T-cell (primary cell): ENCODE measurements at regions not wholly inside any gene's neighbourhood (a gene's known extent, or its start where the extent isn't known, plus 50 kb on each side); places are given as distances from the start of the nearest gene placed in this dataset.

ENCODE experiments used
- ATAC-seq, 4 experiments: fragments of 200-7000 bp in 3 of 4; fragments of 150-1000 bp in 1 of 4; cut with Tn5 transposase; replicated peaks in 1 of 4; 1 replicate in 3 of 4; 2 replicates in 1 of 4; pipeline ENCODE4 v1.10.0; 2021; ENCODE audit warnings: moderate library complexity in 3 of 4, mild to moderate bottlenecking in 2 of 4, moderate number of reproducible peaks in 1 of 4
- CTCF ChIA-PET, 2 donors: fragments of 300-600 bp; sonication (Branson Sonifier 250); formaldehyde crosslinking; loops; one replicate each; lab custom pipeline; 2022; ENCODE audit warnings: antibody characterized with exemption in 2 of 2; lab: Charles Lee
- POLR2A ChIA-PET, 2 donors: fragments of 300-600 bp; sonication (Branson Sonifier 250); formaldehyde crosslinking; loops; one replicate each; lab custom pipeline; 2022; ENCODE audit warnings: antibody characterized with exemption in 2 of 2; lab: Charles Lee
- DNase-seq, 35 experiments: peaks; one replicate each; pipeline versions ENCODE4 v3.0.0 to v3.0.0-alpha.2; 2013 to 2023
- H3K27ac ChIP-seq: one replicate; pipeline ENCODE4 v1.5.1; 2013; ENCODE audit warnings: low read length
- H3K27me3 ChIP-seq, 2 experiments: replicated peaks in 1 of 2; 1 replicate in 1 of 2; 2 replicates in 1 of 2; pipeline versions ENCODE4 v1.6.1 to v1.7.0; 2013; ENCODE audit warnings: low read length in 1 of 2, mixed read lengths in 1 of 2; ENCODE audit not compliant: control insufficient read depth in 2 of 2, insufficient read depth in 2 of 2; ENCODE audit errors: extremely low read depth in 1 of 2
- H3K36me3 ChIP-seq, 2 donors: 1 replicate in 1 of 2; 2 replicates in 1 of 2; pipeline versions ENCODE4 v1.6.1 to v1.7.0; 2013; ENCODE audit warnings: low read length in 1 of 2; ENCODE audit not compliant: control insufficient read depth in 2 of 2, insufficient read depth in 1 of 2; ENCODE audit errors: extremely low read depth in 1 of 2
- H3K4me1 ChIP-seq, 2 experiments: 1 replicate in 1 of 2; 2 replicates in 1 of 2; pipeline versions ENCODE4 v1.6.1 to v1.7.0; 2013; ENCODE audit warnings: low read length in 2 of 2, mixed read lengths in 1 of 2; ENCODE audit not compliant: insufficient read depth in 2 of 2, control insufficient read depth in 1 of 2; ENCODE audit errors: extremely low read depth in 1 of 2
- H3K4me3 ChIP-seq, 2 donors: 1 replicate in 1 of 2; 2 replicates in 1 of 2; pipeline versions ENCODE4 v1.5.1 to v1.7.0; 2013; ENCODE audit warnings: mild to moderate bottlenecking in 2 of 2, low read length in 1 of 2, moderate library complexity in 1 of 2; ENCODE audit not compliant: control insufficient read depth in 1 of 2; ENCODE audit errors: extremely low read depth in 1 of 2
- H3K9me3 ChIP-seq: 2 replicates; pipeline ENCODE4 v1.7.0; 2013
- H3K27ac Mint-ChIP-seq, 2 donors: one replicate each; pipeline ENCODE4 v1.8.0; 2020 to 2021; ENCODE audit warnings: mild to moderate bottlenecking in 2 of 2, mixed read lengths in 2 of 2
- H3K27me3 Mint-ChIP-seq, 2 donors: one replicate each; pipeline ENCODE4 v1.8.0; 2021 to 2022; ENCODE audit warnings: mixed read lengths in 2 of 2
- H3K36me3 Mint-ChIP-seq: one replicate; pipeline ENCODE4 v1.8.0; 2021; ENCODE audit warnings: mixed read lengths
- H3K4me1 Mint-ChIP-seq, 3 donors: one replicate each; pipeline ENCODE4 v1.8.0; 2020 to 2022; ENCODE audit warnings: mixed read lengths in 3 of 3, mild to moderate bottlenecking in 1 of 3
- H3K4me3 Mint-ChIP-seq, 3 donors: one replicate each; pipeline ENCODE4 v1.8.0; 2020 to 2022; ENCODE audit warnings: mild to moderate bottlenecking in 3 of 3, mixed read lengths in 3 of 3, moderate library complexity in 3 of 3
- H3K9me3 Mint-ChIP-seq, 3 donors: one replicate each; pipeline ENCODE4 v1.8.0; 2020 to 2022; ENCODE audit warnings: mixed read lengths in 3 of 3
- WGBS: methylation state at CpG from one replicate; pipeline ENCODE4 v1.1.5; 2013; ENCODE audit warnings: missing lambda C conversion rate; ENCODE audit not compliant: insufficient coverage; 5-methylcytosine and 5-hydroxymethylcytosine counted together

DNA sequence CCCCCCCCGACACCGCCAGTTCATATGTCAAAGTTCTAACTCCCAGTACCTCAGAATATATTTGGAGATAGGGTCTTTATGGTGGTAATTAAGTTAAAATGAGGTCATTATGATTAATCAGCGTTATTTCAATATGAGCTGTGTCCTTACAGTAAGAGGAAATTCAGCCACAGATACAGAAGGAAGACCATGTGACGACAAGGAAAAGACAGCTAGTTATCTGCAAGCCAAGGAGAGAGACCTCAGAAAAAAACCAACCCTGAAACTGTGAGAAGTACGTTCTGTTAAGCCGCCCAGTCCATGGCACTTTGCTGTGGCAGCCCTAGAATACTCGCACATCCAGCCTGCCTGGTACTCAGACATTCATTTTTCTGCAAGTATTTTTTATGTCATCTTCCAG is 62.3 kb upstream of the ARL8B start:
- no peak overlapping the region for H3K4me3 ChIP-seq
- no peaks in the 10 kb centered on the region for H3K36me3 ChIP-seq
- ChIA-PET CTCF (interaction anchor here (0.9 to 4.4 kb wide), 6 partner anchors 74 to 349 kb away, joined by 4 to 129 read pairs (median 12); no protein-coding TSS in a partner anchor), POLR2A (interaction anchor here in 1 of 2 donors (0.7 kb wide), 1 partner anchor 27 kb away, joined by 5 read pairs; no protein-coding TSS in a partner anchor)
- H3K9me3 ChIP-seq = no peaks in the 10 kb centered on the region
- Mint-ChIP-seq H3K27me3 (peaks cover 2 to 6% of the 10 kb centered on the region in 2 donors), H3K4me1 (peaks cover 0 to 8% (median 5%) of the 10 kb centered on the region in 3 donors), H3K36me3 (no peaks in the 10 kb centered on the region), H3K4me3 (no peak overlapping the region), H3K27ac (no peak overlapping the region), H3K9me3 (no peaks in the 10 kb centered on the region)
- H3K27ac ChIP-seq = no peak overlapping the region
- ATAC-seq (no peak), DNase-seq (no peak)
- WGBS = 63% methylated on average over 3 of the region's 7 CpGs
- H3K27me3 ChIP-seq = peaks cover 0 to 9% of the 10 kb centered on the region in 2 experiments
- H3K4me1 ChIP-seq = no peaks in the 10 kb centered on the region

DNA sequence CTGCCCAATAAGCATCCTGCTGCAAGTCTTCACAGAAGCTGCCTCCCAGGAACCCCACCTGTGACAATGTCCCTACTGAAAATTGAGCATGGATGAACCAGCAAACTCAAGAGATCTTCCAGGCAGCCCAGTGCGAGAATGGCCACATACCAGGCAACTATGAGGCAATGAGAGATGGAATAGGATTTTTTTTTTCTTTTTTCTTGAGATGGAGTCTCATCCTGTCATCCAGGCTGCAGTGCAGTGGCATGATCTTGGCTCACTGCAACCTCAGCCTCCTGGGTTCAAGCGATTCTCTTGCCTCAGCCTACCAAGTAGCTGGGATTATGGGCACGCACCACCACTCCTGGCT is 60.9 kb upstream of the ARL8B start:
- Mint-ChIP-seq H3K36me3 (no peaks in the 10 kb centered on the region), H3K9me3 (no peaks in the 10 kb centered on the region), H3K4me3 (no peak overlapping the region), H3K27me3 (peaks cover 2 to 6% of the 10 kb centered on the region in 2 donors), H3K4me1 (peaks cover 0 to 5% (median 0%) of the 10 kb centered on the region in 3 donors), H3K27ac (no peak overlapping the region)
- Histone ChIP-seq H3K4me3 (no peak overlapping the region), H3K4me1 (no peaks in the 10 kb centered on the region), H3K9me3 (no peaks in the 10 kb centered on the region), H3K27ac (no peak overlapping the region), H3K27me3 (peaks cover 0 to 9% of the 10 kb centered on the region in 2 experiments), H3K36me3 (no peaks in the 10 kb centered on the region)
- DNase-seq = no peak
- POLR2A ChIA-PET = no interaction called here
- ATAC-seq = no peak
- WGBS = 90% methylated on average over 2 of the region's 3 CpGs
- CTCF ChIA-PET = no interaction called here

DNA sequence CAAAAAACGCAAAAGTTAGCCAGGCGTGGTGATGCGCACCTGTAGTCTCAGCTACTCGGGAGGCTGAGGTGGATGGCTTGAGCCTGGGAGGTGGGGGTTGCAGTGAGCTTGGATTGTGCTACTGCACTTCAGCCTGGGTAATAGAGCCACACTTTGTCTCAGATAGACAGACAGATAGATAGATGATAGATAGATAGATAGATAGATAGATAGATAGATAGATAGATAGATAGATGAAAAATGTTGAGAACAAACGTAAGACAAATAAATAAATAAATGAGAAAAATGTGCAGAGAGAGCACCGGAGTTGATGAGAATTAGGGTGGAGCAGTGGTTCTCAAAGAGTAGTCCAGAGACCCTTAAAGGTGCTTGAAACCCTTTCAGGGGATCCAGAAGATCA is 58.4 kb upstream of the ARL8B start:
- Mint-ChIP-seq H3K36me3 (no peaks in the 10 kb centered on the region), H3K27ac (no peak overlapping the region), H3K4me3 (no peak overlapping the region), H3K9me3 (no peaks in the 10 kb centered on the region), H3K27me3 (peaks cover 2 to 6% of the 10 kb centered on the region in 2 donors), H3K4me1 (no peaks in the 10 kb centered on the region)
- POLR2A ChIA-PET = no interaction called here
- Histone ChIP-seq H3K4me3 (no peak overlapping the region), H3K36me3 (no peaks in the 10 kb centered on the region), H3K9me3 (no peaks in the 10 kb centered on the region), H3K27me3 (peaks cover 0 to 9% of the 10 kb centered on the region in 2 experiments), H3K27ac (no peak overlapping the region), H3K4me1 (no peaks in the 10 kb centered on the region)
- ATAC-seq = no peak
- CTCF ChIA-PET = interaction anchor here in 1 of 2 donors (2.0 kb wide), 1 partner anchor 352 kb away, joined by 5 read pairs; no protein-coding TSS in a partner anchor
- DNase-seq = no peak
- WGBS = 94% methylated on average over 6 of the region's 6 CpGs

DNA sequence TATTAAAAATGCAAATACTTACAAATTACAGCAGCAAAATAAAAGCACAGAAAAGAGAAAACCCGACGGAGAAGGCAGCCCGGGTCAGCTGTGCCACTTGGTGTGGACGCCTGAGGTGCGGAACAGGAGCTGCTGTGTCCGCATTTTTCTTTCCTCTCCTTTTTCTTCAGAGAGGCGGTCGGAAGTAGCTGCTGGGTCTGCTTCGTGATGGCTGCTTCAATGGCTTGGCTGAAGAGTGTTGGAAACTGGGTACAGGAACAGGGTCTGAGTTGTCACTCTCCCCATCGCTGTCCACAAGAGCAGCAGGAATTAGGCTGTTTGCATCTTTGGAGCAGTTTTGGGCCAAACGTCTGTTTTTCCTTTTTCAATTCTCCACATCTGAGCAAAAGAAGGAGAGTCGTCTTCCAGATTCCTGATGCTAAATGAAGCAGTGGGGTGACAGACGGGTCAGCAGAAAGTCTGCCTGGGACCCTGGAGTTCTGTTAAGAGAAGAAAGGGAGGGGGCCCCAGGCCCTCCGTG is 53.5 kb upstream of the ARL8B start:
- peaks cover 2 to 9% of the 10 kb centered on the region in 2 donors for H3K27me3 Mint-ChIP-seq
- no peak overlapping the region for H3K4me3 Mint-ChIP-seq
- H3K27ac Mint-ChIP-seq = no peak overlapping the region
- 87% methylated on average over 12 of the region's 14 CpGs for WGBS
- DNase-seq (no peak), ATAC-seq (no peak)
- peaks cover 0 to 6% of the 10 kb centered on the region in 2 experiments for H3K27me3 ChIP-seq
- H3K9me3 Mint-ChIP-seq = no peaks in the 10 kb centered on the region
- no peak overlapping the region for H3K27ac ChIP-seq
- H3K4me1 Mint-ChIP-seq = no peaks in the 10 kb centered on the region
- H3K36me3 Mint-ChIP-seq = no peaks in the 10 kb centered on the region
- H3K4me1 ChIP-seq = no peaks in the 10 kb centered on the region
- no peaks in the 10 kb centered on the region for H3K9me3 ChIP-seq
- CTCF ChIA-PET = no interaction called here
- H3K36me3 ChIP-seq = no peaks in the 10 kb centered on the region
- H3K4me3 ChIP-seq = no peak overlapping the region
- POLR2A ChIA-PET = no interaction called here

DNA sequence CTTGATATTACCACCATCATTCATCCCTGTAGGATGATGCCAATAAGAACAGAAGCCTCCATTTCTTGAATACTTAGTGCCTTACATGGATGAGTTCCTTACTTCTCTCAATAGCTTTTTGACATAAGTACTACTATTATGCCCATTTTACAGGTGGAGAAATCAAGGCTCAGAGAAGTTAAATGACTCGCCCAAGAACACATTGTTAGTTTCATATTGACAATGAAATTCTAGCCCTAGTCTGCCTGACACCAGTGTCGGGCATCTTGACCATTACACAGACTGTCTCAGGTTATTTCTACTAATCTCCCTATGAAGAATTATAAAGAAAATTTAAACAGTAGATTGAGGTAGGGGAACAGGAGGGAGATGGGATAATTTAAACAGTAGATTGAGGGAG is 52.5 kb upstream of the ARL8B start:
- H3K27ac Mint-ChIP-seq = no peak overlapping the region
- no CpG with 5 or more reads among the region's 2 CpGs for WGBS
- Histone ChIP-seq H3K4me3 (no peak overlapping the region), H3K36me3 (no peaks in the 10 kb centered on the region), H3K27me3 (peaks cover 0 to 5% of the 10 kb centered on the region in 2 experiments), H3K9me3 (no peaks in the 10 kb centered on the region), H3K27ac (no peak overlapping the region), H3K4me1 (no peaks in the 10 kb centered on the region)
- H3K36me3 Mint-ChIP-seq = no peaks in the 10 kb centered on the region
- H3K9me3 Mint-ChIP-seq = no peaks in the 10 kb centered on the region
- DNase-seq = no peak
- ATAC-seq = no peak
- POLR2A ChIA-PET = no interaction called here
- no peak overlapping the region for H3K4me3 Mint-ChIP-seq
- no peaks in the 10 kb centered on the region for H3K4me1 Mint-ChIP-seq
- H3K27me3 Mint-ChIP-seq = peaks cover 2 to 14% of the 10 kb centered on the region in 2 donors
- CTCF ChIA-PET = no interaction called here

DNA sequence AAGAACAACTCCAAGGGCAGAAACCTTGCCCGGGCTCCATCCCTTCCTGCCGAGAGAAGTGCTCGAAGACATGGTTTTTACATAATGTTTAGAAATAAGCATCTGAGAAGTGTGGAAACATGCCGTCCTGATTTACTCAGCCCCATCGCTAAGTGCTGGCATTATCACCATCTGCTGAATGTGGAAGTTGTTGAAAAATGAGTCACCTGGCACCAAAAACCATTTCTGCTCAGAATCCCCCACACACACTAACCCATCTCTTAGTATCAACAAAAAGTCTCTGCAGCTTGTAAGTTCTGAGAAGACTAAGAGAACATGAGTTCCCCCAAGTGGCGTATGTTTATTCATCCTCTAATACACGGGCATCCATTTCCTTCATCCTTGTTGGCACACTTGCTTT is 51.0 kb upstream of the ARL8B start:
- POLR2A ChIA-PET = no interaction called here
- ATAC-seq = no peak

More for the DNA sequence above, 51.0 kb upstream of the ARL8B start:
- no peaks in the 10 kb centered on the region for H3K36me3 Mint-ChIP-seq
- WGBS = 82% methylated on average over 4 of the region's 7 CpGs
- Histone ChIP-seq H3K4me1 (no peaks in the 10 kb centered on the region), H3K27me3 (peaks cover 0 to 5% of the 10 kb centered on the region in 2 experiments), H3K9me3 (no peaks in the 10 kb centered on the region), H3K4me3 (no peak overlapping the region), H3K36me3 (no peaks in the 10 kb centered on the region), H3K27ac (no peak overlapping the region)
- H3K27me3 Mint-ChIP-seq = peaks cover 2 to 14% of the 10 kb centered on the region in 2 donors
- H3K4me3 Mint-ChIP-seq = no peak overlapping the region
- no peaks in the 10 kb centered on the region for H3K9me3 Mint-ChIP-seq
- DNase-seq = no peak
- no peak overlapping the region for H3K27ac Mint-ChIP-seq
- CTCF ChIA-PET = interaction anchor here in 1 of 2 donors (0.6 kb wide), 1 partner anchor 52 kb away, joined by 3 read pairs; no protein-coding TSS in a partner anchor
- H3K4me1 Mint-ChIP-seq = no peaks in the 10 kb centered on the region
